Lower leg skin (tissue), 3 donors: ENCODE measurements at regions not wholly inside any gene's neighbourhood (a gene's known extent, or its start where the extent isn't known, plus 50 kb on each side); places are given as distances from the start of the nearest gene placed in this dataset.

Source experiments
- POLR2A ChIP-seq, 2 donors: fragments of 450-650 bp; IDR thresholded peaks; one replicate each; pipeline ENCODE4 v1.6.1; 2016 to 2017; ENCODE audit warnings: antibody characterized with exemption in 2 of 2, mild to moderate bottlenecking in 1 of 2, moderate library complexity in 1 of 2
- TF ChIP-seq, protein P1 (sequence below), 3 donors: fragments of 450-650 bp; IDR thresholded peaks; one replicate each; pipeline ENCODE4 v1.5.1; 2016; ENCODE audit warnings: antibody characterized with exemption in 3 of 3, mild to moderate bottlenecking in 3 of 3, moderate library complexity in 2 of 3

DNA sequence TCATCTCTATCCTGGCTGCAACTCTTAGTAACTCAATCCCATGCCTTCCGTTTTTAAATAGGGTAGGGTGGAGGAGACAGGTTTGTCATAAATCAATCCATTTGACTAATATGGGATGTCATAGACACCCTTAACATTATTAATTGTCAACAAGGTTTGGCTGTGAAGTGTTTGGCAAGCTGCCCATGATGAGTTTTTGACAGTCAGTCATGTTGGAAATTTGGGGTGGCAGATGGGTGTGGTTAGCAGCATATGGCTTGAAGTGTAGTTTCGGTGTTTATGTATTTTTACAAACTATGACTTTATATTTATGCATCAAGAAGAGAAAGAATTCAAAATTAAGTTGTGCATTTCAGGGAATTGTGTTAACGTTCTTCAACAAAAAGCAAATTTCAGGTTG is 221.8 kb upstream of the CDH5 start:
- TF ChIP-seq, protein P1, sequence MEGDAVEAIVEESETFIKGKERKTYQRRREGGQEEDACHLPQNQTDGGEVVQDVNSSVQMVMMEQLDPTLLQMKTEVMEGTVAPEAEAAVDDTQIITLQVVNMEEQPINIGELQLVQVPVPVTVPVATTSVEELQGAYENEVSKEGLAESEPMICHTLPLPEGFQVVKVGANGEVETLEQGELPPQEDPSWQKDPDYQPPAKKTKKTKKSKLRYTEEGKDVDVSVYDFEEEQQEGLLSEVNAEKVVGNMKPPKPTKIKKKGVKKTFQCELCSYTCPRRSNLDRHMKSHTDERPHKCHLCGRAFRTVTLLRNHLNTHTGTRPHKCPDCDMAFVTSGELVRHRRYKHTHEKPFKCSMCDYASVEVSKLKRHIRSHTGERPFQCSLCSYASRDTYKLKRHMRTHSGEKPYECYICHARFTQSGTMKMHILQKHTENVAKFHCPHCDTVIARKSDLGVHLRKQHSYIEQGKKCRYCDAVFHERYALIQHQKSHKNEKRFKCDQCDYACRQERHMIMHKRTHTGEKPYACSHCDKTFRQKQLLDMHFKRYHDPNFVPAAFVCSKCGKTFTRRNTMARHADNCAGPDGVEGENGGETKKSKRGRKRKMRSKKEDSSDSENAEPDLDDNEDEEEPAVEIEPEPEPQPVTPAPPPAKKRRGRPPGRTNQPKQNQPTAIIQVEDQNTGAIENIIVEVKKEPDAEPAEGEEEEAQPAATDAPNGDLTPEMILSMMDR (IDR thresholded peaks at IDR 0.05): no peak
- no peak for TF ChIP-seq POLR2A (IDR thresholded peaks at IDR 0.05)
